MM.1S (cell line): ENCODE measurements at regions not wholly inside any gene's neighbourhood (a gene's known extent, or its start where the extent isn't known, plus 50 kb on each side); places are given as distances from the start of the nearest gene placed in this dataset.

Source experiments
- EZH2 ChIP-seq: fragments of 300-600 bp; sonication (generic); optimal IDR thresholded peaks from 2 replicates; pipeline ENCODE3; 2017; ENCODE audit warnings: low read depth, mild to moderate bottlenecking, antibody characterized with exemption, low read length, mixed read lengths
- EZH2phosphoT487 ChIP-seq: fragments of 300-600 bp; sonication (generic); IDR thresholded peaks from 2 replicates; pipeline ENCODE4 v1.6.1; 2018; ENCODE audit warnings: antibody characterized with exemption, low read length
- TF ChIP-seq, protein P1 (sequence below): fragments of 300-600 bp; sonication (generic); IDR thresholded peaks from 2 replicates; pipeline ENCODE4 v1.5.1; 2016; ENCODE audit warnings: antibody characterized with exemption, low read length, mixed read lengths

DNA sequence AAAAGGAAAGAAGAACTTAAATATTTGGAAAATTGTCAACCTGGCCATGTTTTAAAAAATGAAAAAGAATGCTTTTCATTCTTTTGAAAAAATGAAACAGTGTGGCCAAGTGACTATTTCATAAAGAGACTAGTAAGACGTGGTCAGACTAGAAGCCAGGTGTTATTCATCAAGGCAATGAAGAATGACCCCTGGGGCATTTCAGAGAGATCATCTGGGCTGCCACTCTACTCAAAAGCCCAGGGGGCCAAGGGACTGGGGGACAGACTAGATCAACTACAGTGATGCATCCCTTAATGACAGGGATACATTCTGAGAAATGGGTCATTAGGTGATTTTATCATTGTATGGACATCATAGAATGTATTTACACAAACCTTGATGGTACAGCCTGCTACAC is 199.4 kb downstream of the STK31 start:
- TF ChIP-seq EZH2: no peak
- TF ChIP-seq, protein P1, sequence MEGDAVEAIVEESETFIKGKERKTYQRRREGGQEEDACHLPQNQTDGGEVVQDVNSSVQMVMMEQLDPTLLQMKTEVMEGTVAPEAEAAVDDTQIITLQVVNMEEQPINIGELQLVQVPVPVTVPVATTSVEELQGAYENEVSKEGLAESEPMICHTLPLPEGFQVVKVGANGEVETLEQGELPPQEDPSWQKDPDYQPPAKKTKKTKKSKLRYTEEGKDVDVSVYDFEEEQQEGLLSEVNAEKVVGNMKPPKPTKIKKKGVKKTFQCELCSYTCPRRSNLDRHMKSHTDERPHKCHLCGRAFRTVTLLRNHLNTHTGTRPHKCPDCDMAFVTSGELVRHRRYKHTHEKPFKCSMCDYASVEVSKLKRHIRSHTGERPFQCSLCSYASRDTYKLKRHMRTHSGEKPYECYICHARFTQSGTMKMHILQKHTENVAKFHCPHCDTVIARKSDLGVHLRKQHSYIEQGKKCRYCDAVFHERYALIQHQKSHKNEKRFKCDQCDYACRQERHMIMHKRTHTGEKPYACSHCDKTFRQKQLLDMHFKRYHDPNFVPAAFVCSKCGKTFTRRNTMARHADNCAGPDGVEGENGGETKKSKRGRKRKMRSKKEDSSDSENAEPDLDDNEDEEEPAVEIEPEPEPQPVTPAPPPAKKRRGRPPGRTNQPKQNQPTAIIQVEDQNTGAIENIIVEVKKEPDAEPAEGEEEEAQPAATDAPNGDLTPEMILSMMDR: no peak
- no peak for TF ChIP-seq EZH2phosphoT487
